GM19372 (cell line): ENCODE measurements at regions not wholly inside any gene's neighbourhood (a gene's known extent, or its start where the extent isn't known, plus 50 kb on each side); places are given as distances from the start of the nearest gene placed in this dataset.

Source experiments
- ATAC-seq: cut with Tn5 transposase; IDR thresholded peaks from one replicate; pipeline ENCODE4 v1.9.1; 2021; ENCODE audit warnings: mild to moderate bottlenecking, low read depth, moderate library complexity; ENCODE audit not compliant: unreplicated experiment

- no peak for ATAC-seq
Observed at GRCh38 chr18:41311571-41312547, 643.2 kb upstream of the PIK3C3 start.

GRCh38 chr18:41297740-41298139 lies 657.3 kb upstream of the PIK3C3 start:
- ATAC-seq, result no peak

GRCh38 chr18:41269294-41269693 lies 685.7 kb upstream of the PIK3C3 start:
- no peak for ATAC-seq

GRCh38 chr18:41268271-41268670 lies 686.8 kb upstream of the PIK3C3 start:
- ATAC-seq, result no peak

DNA sequence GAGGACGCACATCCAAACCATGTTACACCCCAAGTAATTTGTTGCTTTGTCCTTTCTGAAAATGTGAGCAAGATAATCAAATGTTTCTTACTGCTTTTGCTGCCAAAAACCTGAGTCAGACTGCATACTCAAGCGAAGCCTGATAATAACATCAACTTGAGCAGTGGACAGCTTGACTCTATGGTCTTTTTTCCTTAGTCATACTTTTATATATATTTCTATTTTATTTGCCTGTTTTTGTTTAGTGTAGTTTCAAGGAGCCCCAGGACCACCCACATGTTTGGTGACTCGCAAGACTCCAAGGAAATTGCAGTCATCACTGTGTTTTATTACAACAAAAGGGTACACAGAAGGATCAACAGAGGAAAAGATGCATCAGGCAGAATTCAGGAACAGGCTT lies 688.4 kb upstream of the PIK3C3 start:
- ATAC-seq, result no peak

GRCh38 chr18:41266204-41266603 lies 688.8 kb upstream of the PIK3C3 start:
- ATAC-seq, result no peak

GRCh38 chr18:41265047-41265446 lies 690.0 kb upstream of the PIK3C3 start:
- no peak for ATAC-seq

DNA sequence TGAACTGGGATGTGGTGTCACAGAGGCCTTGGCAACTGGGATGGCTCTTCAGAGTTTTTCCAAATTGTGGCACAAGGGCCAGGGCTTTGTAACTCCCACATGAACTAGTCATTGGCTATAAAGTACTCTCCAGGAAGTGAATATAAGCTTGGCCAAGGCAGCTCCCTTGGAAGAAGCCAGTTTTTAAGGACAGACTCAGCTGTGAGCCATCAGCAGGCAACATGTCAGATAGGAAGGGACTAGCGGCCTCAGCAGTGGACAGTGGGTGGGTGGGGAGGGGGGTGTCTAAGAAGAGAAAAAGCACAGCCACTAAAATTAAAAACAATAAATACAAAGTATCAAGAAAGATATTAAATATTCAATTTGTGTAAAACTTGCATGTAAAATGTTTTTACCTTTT lies 691.1 kb upstream of the PIK3C3 start:
- no peak for ATAC-seq

DNA sequence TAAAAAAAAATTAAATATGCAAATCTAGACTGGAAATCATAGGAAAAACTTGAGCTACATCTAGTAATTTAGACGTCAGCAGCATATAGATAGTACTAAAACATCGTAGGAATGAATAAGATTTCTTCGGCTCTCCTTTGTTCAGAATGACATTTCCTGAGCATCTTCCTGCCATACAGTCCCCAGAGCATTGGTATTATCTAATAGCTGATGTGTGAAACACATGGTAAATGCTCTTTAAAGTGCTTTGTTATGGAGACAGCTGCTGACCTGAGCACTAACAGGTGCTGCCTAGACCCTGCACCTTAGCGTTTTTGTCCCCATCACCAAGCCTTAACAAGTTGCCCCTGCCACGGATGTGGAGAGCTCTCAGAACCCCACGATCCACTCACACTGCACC lies 692.3 kb upstream of the PIK3C3 start:
- ATAC-seq, result no peak

- ATAC-seq, result no peak
Observed at GRCh38 chr18:41244591-41245037, 710.4 kb upstream of the PIK3C3 start.

DNA sequence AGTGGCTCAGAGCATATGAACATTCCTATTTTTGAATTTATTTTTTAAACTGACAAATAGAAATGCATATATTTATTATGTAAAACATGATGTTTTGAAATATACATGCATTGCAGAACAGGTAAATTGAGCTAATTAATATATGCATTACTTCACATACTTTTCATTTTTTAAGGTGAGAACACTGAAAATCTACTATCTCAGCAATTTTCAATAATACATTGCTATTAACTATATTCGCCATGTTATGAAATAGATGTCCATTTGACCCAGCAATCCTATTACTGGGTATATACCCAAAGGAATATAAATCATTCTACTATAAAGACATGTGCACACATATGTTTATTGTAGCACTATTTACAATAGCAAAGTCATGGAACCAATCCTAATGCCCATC lies 717.7 kb upstream of the PIK3C3 start:
- no peak for ATAC-seq

DNA sequence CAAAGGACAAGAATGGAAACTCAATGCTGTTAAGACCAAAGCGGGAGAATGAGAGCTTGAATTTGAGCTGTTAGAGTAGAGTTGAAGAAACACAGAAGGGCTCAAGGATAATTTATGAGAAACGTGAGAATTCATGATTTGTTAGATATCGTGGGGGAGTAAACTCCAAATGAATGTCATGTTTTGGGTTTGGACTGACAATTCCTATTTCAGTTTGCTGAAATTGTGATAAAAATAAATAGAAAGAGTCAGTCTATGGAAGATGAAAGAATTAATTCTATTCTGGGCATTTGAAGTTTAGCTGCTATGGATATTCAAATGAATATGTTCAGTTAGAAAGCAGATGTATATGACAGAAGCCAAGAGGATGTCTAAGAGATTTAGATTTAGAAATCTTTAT lies 723.4 kb upstream of the PIK3C3 start:
- no peak for ATAC-seq

DNA sequence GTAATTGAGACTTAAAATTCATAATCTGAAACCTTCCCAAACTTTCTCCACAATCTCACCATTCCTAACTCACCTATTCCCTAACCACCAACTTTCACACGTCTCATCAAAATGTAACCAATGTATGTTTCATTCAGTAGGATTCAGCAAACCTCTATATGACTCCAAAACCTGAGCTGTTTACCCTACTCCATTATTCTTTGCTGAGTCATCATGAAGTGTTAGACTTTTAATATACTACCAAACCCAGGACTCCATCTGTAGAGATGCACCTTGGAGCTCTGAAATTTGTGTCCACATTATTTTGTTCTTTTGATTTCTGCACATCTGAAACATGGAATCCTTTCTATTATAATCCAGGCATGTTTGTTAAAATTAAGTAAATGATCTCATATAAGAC lies 727.0 kb upstream of the PIK3C3 start:
- ATAC-seq, result no peak

DNA sequence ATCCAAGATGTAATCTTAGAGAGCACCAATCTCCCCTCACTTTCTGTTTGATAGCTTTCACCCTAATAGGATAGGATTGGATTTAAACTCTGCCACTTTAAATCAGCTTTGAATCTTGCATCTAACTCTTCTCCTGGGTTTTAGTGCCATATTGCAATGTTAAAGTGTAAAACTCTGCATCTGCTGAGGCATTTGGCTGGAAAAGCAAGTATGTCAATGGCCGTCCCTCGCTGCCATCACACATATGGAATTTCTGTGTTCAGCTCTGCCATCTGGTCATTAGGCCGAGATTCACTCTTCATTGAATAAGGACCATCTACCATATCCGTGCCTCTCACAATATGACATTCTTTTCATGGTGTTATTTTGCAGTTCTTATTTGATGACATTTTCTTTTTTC lies 728.1 kb upstream of the PIK3C3 start:
- no peak for ATAC-seq

- ATAC-seq, result no peak
Observed at GRCh38 chr18:41226186-41226585, 728.8 kb upstream of the PIK3C3 start.

- ATAC-seq, result no peak
Observed at GRCh38 chr18:41216341-41217003, 738.6 kb upstream of the PIK3C3 start.

DNA sequence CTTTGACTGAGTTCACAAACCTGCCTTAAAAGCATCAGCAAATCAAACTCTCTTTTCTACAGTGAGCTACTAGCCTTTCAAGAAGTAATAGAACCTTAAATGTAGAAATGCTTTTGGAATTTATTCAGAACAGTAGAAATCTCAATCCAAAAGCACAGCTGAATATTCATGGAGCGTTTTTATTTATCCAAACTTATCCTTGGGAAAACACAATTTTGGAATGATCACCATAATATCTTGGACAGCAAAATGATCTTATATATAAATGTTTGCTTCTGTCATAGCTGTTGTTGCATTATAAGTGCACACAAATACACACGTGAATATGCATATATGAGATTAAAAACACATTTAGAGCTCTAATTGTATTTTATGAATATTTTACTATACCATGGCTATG lies 747.3 kb upstream of the PIK3C3 start:
- ATAC-seq, result no peak

DNA sequence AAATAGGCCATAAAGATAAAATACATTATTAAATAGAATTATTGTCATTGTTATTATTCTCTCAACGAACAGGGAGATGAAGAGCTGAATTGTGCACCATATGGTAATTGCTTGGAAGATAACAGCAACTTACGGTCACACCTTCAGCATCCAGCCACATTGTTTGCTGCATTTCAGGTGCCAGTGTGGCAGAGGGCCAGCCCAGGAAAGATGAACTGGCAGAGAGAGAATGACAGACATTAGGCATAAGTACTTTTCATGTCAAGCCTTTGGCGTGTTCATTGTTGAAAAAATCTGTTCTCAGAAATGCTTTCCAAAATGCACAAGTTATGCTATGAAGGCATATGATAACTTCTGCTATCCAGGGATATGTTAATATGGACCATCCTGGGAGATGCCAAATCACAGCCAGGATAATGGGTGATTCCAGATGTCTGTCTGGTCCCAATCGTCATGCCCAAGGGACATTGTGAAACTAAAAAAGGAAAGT lies 748.6 kb upstream of the PIK3C3 start:
- ATAC-seq, result no peak

- no peak for ATAC-seq
Observed at GRCh38 chr18:41199212-41199611, 755.8 kb upstream of the PIK3C3 start.

DNA sequence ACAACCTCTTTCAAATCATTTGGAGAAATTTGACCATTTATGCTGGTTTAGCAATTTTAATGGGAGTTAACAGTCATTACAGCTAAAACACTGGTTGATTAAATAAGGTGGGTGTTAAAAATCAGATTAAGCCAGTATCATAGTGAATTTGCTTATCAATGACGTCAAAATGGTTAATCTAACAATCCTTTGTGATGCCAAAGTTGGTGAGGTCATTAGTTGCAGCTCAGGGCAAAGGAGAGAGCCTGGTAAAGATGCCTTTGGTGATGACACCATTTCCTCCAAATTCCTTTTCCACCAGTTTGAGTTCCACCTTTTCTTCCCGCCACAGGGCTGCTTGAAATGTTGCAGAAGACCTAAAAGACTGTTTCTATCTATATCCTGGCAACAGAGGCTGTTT lies 757.1 kb upstream of the PIK3C3 start:
- ATAC-seq, result no peak

DNA sequence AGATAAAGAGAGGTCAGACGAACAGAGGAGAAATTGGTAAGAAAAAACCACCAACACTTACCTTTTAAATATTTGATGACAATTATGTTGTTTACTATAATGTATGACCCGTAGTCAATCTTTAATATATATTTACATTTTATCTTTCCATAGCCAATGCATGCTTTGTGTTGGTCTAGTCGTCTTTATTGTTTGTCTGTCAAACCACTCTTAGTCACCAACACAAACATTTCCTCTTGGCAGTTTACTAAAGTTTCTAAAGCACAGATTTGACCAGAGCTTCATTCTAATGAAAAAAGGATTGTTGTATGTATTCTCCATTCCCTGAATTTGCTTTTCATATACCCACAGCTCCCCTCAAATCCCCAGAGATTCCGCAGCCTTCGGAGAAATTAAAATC lies 784.7 kb upstream of the PIK3C3 start:
- ATAC-seq, result no peak

DNA sequence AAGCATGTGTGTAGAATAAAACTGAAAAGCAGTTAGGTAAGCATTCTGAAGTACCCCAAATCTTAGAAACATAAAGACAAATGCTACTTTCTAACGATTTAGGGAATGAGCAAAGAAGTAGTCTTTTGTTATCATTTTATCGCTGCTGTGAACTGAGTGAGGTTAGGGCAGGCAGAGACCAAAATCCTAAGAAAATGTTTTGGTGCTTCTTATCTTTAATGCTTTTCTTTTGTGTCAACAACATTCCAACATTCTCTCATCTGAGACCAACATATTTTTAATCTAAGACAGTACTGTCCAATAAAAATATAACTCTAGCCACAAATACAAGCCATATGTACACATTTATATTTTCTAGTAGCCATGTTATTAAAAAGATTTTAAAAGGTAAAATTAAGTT lies 789.4 kb upstream of the PIK3C3 start:
- no peak for ATAC-seq
